ENCODE measurements at regions not wholly inside any gene's neighbourhood (a gene's known extent, or its start where the extent isn't known, plus 50 kb on each side); places are given as distances from the start of the nearest gene placed in this dataset.

- TF ChIP-seq, protein P1, sequence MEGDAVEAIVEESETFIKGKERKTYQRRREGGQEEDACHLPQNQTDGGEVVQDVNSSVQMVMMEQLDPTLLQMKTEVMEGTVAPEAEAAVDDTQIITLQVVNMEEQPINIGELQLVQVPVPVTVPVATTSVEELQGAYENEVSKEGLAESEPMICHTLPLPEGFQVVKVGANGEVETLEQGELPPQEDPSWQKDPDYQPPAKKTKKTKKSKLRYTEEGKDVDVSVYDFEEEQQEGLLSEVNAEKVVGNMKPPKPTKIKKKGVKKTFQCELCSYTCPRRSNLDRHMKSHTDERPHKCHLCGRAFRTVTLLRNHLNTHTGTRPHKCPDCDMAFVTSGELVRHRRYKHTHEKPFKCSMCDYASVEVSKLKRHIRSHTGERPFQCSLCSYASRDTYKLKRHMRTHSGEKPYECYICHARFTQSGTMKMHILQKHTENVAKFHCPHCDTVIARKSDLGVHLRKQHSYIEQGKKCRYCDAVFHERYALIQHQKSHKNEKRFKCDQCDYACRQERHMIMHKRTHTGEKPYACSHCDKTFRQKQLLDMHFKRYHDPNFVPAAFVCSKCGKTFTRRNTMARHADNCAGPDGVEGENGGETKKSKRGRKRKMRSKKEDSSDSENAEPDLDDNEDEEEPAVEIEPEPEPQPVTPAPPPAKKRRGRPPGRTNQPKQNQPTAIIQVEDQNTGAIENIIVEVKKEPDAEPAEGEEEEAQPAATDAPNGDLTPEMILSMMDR (IDR thresholded peaks at IDR 0.05; ENCODE audit: low read length), result no peak
- no peak for TF ChIP-seq EZH2 (IDR thresholded peaks at IDR 0.05; ENCODE audit: borderline replicate concordance, low read length)
Measured at GRCh38 chr18:56120782-56121181, 517.6 kb downstream of the TXNL1 start.

Data from OCI-LY1 (cell line).